Astrocyte (in vitro differentiated cells and primary cell): ENCODE measurements at regions not wholly inside any gene's neighbourhood (a gene's known extent, or its start where the extent isn't known, plus 50 kb on each side); places are given as distances from the start of the nearest gene placed in this dataset.

Source experiments
- CTCF ChIP-seq: IDR thresholded peaks from 2 replicates; pipeline ENCODE4 v1.5.1; 2011; ENCODE audit warnings: low read depth, mild to moderate bottlenecking, inconsistent platforms, low read length, moderate library complexity; ENCODE audit not compliant: insufficient read depth
- EZH2 ChIP-seq: IDR thresholded peaks from 2 replicates; pipeline ENCODE4 v1.6.1; 2012; ENCODE audit warnings: mild to moderate bottlenecking, low read length, inconsistent platforms; ENCODE audit not compliant: insufficient read depth

GRCh38 chr2:48207201-48207641, 107.3 kb upstream of the FOXN2 start:
- TF ChIP-seq CTCF (no peak), EZH2 (no peak)
